ENCODE measurements at regions not wholly inside any gene's neighbourhood (a gene's known extent, or its start where the extent isn't known, plus 50 kb on each side); places are given as distances from the start of the nearest gene placed in this dataset.

GRCh38 chr11:134500621-134501020 lies 88.6 kb upstream of the B3GAT1 start:
- TF ChIP-seq CTCF (IDR thresholded peaks at IDR 0.05) (no peak), POLR2A (IDR thresholded peaks at IDR 0.05) (no peak)

All from right lobe of liver (tissue), 4 donors.